IMR-90 (cell line): ENCODE measurements at regions not wholly inside any gene's neighbourhood (a gene's known extent, or its start where the extent isn't known, plus 50 kb on each side); places are given as distances from the start of the nearest gene placed in this dataset.

Source experiments
- CEBPB ChIP-seq: IDR thresholded peaks from 2 replicates; pipeline ENCODE4 v1.6.1; 2012; ENCODE audit warnings: low read depth, low read length, improper control_type of control experiment
- CHD1 ChIP-seq: IDR thresholded peaks from 2 replicates; pipeline ENCODE4 v1.6.1; 2012; ENCODE audit warnings: low read depth, low read length, improper control_type of control experiment
- MAFK ChIP-seq: IDR thresholded peaks from 2 replicates; pipeline ENCODE4 v1.6.1; 2012; ENCODE audit warnings: low read depth, low read length, improper control_type of control experiment
- MXI1 ChIP-seq: IDR thresholded peaks from 2 replicates; pipeline ENCODE4 v1.6.1; 2012; ENCODE audit warnings: low read depth, mild to moderate bottlenecking, low read length, moderate library complexity, borderline replicate concordance
- POLR2A ChIP-seq: IDR thresholded peaks from 2 replicates; pipeline ENCODE4 v1.6.1; 2012; ENCODE audit warnings: mild to moderate bottlenecking, low read depth, low read length
- RFX5 ChIP-seq: IDR thresholded peaks from 2 replicates; pipeline ENCODE4 v1.8.0; 2012; ENCODE audit warnings: low read depth, mild to moderate bottlenecking, low read length, moderate library complexity
- SMC3 ChIP-seq: fragments of 150-350 bp; IDR thresholded peaks from 2 replicates; pipeline ENCODE4 v1.6.1; 2016; ENCODE audit warnings: low read depth, mild to moderate bottlenecking, antibody characterized with exemption, low read length, moderate library complexity
- TF ChIP-seq, protein P1 (sequence below): conservative IDR thresholded peaks from 2 replicates; pipeline ENCODE4 v1.5.1; 2012; ENCODE audit warnings: mild to moderate bottlenecking, low read depth, low read length, improper control_type of control experiment
- TF ChIP-seq, protein P2 (sequence below): fragments of 150-350 bp; IDR thresholded peaks from 2 replicates; pipeline ENCODE4 v1.6.1; 2017; ENCODE audit warnings: mild to moderate bottlenecking, antibody characterized with exemption, low read length, low read depth

DNA sequence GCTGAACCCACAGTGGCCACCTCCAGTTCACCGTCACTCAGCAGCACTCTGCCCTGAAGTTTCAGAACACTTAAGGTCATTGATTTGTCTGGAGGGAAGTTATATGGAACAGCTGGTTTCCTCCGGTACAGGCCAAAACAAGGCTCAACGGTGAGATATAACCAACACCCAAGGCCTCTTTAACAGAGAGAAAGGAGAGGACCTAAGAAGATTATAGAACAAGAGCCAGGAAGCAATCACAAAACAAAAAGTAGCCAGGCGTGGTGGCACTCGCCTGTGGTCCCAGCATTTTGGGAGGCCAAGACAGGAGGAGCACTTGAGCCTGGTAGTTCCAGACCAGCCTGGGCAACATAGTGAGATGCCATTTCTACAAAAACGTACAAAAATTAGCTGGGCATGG lies 290.7 kb downstream of the SKIDA1 start:
- TF ChIP-seq POLR2A (no peak), CEBPB (no peak), MXI1 (no peak), MAFK (no peak), RFX5 (no peak), SMC3 (no peak), CHD1 (no peak)
- TF ChIP-seq, protein P1, sequence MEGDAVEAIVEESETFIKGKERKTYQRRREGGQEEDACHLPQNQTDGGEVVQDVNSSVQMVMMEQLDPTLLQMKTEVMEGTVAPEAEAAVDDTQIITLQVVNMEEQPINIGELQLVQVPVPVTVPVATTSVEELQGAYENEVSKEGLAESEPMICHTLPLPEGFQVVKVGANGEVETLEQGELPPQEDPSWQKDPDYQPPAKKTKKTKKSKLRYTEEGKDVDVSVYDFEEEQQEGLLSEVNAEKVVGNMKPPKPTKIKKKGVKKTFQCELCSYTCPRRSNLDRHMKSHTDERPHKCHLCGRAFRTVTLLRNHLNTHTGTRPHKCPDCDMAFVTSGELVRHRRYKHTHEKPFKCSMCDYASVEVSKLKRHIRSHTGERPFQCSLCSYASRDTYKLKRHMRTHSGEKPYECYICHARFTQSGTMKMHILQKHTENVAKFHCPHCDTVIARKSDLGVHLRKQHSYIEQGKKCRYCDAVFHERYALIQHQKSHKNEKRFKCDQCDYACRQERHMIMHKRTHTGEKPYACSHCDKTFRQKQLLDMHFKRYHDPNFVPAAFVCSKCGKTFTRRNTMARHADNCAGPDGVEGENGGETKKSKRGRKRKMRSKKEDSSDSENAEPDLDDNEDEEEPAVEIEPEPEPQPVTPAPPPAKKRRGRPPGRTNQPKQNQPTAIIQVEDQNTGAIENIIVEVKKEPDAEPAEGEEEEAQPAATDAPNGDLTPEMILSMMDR: no peak
- TF ChIP-seq, protein P2, sequence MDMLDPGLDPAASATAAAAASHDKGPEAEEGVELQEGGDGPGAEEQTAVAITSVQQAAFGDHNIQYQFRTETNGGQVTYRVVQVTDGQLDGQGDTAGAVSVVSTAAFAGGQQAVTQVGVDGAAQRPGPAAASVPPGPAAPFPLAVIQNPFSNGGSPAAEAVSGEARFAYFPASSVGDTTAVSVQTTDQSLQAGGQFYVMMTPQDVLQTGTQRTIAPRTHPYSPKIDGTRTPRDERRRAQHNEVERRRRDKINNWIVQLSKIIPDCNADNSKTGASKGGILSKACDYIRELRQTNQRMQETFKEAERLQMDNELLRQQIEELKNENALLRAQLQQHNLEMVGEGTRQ: no peak
